ENCODE measurements at regions not wholly inside any gene's neighbourhood (a gene's known extent, or its start where the extent isn't known, plus 50 kb on each side); places are given as distances from the start of the nearest gene placed in this dataset.

DNA sequence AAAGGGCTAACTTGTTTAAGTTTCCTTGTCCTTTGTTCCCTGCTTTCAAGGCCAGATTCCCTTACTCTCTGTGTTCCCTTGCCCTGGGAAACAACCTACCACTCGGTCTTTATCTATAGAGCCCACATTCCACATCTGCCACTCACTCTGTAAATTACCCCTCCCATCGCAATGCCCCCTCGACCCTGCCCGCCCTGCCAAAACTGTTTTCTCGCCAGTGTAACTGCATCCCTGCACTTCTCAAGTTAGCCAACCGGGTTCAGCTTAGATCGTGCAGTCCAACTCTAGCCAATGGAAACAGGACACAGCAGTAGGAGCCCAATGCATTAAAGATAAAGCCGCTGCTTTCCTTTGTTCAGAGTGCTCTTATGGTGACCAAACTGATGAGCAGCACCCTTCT is 263.6 kb downstream of the TBL1XR1 start:
- DNase-seq (ENCODE audit: low read depth in 2 of 2): no peak

- no peak for DNase-seq (ENCODE audit: low read depth in 2 of 2)
Observed at GRCh38 chr3:176932433-176932832, 264.8 kb downstream of the TBL1XR1 start.

- DNase-seq (ENCODE audit: low read depth in 2 of 2): no peak
Observed at GRCh38 chr3:176931991-176932390, 265.3 kb downstream of the TBL1XR1 start.

DNA sequence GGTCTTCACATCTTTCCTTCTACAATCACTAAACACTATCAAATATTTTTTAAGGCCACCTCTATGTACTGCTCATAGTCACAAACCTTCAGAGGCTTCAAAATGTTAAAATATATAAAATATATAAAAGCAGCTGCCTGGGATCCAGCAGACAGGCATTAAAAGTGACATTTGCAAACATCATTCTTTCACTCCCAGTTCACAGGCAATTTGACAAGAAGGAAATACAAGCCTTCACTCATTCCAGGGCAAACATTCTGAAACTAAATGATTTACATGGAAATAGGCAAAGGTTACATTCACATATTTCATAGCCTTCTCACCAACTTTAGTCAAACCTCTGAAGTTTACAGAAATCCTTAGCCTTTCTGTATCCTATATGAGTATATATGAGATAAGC is 266.3 kb downstream of the TBL1XR1 start:
- no peak for DNase-seq (ENCODE audit: low read depth in 2 of 2)

- DNase-seq (ENCODE audit: low read depth in 2 of 2): no peak
Observed at GRCh38 chr3:176928582-176928931, 268.7 kb downstream of the TBL1XR1 start.

DNA sequence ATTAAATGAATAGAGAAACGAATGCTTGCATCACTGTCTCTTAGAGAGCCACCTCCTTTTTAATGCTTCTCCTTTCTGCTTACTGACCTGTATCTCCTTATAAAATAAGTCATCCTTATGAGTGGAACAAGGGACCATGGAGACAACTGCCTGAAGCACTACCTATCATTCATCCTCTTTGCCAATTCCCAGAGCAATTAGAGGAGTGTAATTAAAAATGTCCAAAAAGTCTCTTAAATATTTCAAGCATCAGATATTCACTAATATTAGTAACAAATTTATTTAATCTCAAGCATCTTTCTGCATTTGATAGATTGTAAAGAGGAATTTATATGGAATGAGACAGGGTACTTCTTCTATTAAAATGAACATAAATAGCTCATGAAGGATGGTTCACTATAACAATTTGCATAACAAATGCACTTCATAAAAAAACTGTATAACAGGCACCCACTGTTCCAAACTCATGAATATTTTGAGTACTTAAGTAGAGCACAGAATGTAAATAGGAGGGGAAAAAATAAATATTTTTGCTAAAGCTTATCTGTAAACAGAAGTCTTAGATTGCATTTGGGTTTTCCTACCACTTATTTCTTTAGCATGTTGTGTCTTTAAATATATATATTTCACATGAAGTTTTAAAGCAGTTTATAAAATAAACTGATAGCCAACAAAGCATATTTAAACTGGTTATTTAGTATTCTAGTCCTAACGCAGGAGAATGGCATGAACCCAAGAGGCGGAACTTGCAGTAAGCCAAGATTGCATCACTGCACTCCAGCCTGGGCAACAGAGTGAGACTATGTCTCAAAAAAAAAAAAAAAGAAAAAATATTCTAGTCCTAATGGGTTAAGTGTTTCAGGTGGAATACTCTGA is 269.3 kb downstream of the TBL1XR1 start:
- DNase-seq (ENCODE audit: low read depth in 2 of 2): no peak

DNA sequence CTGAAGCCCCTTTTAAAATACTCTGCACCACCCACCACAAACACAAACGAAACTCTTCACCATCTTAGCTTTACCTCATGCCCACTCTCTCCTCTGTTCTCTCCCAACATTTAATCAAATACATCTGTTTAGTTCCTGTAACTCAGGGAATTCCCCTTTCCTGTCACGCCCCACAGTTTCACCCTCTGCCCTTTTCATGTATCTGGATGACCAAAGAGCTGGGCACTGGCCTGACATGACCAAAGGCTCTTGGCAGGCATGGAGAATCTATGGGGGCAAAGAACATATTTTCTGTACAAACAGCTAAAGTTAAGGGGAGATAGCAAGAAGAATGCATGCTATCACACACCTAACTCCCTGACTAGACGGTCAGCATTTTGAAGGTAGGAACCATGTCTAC is 270.0 kb downstream of the TBL1XR1 start:
- DNase-seq (ENCODE audit: low read depth in 2 of 2): no peak

DNA sequence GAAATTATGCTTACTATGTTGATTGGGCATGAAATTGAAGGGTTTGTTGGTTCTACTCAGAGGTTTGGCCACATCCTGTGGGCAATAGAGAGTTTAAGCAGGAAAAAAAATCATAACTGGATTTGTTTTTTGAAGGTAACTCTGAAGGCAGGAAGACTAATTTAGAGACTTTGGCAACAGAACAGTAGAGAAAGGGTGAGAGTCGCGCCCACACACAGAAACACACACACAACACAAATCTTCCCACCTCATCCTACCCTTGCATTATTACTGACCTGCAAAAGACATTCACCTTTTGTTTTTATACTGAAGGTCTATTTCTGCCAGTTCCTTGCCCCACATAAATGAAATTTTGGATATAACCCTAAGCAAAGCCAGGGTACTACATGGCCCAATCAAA is 270.6 kb downstream of the TBL1XR1 start:
- no peak for DNase-seq (ENCODE audit: low read depth in 2 of 2)

GRCh38 chr3:176926034-176926433 is 271.2 kb downstream of the TBL1XR1 start:
- no peak for DNase-seq (ENCODE audit: low read depth in 2 of 2)

DNA sequence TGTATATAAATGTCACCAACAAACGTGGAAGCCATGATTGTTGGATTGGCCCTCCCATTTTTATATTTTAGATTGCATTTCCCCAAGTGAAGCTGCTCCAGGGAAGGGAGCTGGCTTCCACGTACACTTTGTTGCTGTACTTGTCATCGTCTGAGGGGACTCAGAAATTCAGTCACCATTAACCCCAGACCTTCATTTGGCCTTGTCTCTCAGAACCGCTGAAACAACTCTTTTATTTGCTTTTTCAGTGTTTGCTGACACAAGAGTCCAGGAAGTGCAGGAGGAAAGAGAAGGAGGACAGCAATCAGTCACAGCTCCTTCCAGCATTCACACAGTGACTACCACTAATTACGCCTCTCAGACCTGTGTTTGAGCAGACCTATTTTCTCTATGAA is 276.5 kb downstream of the TBL1XR1 start:
- no peak for DNase-seq (ENCODE audit: low read depth in 2 of 2)

GRCh38 chr3:176919836-176920765 is 277.2 kb downstream of the TBL1XR1 start:
- no peak for DNase-seq (ENCODE audit: low read depth in 2 of 2)

DNA sequence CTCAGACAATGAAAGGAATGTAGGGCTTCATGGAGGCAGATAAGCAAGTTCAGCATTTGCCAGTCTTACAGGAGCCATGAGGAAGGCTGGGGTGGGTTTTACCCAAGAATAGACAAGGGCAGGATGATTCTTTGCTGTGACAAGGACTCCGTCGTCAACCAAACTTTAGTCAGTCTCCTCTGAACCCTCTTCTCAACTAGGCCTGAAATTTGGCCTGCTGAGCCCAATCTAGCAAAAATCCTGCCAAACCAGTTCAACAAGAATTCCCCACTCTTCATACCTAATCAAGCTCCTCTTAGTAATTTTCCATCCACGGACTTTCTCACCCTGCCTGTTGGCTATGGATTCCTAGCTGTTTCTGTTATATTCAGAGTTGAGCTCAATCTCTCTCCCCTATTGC is 280.5 kb downstream of the TBL1XR1 start:
- no peak for DNase-seq (ENCODE audit: low read depth in 2 of 2)

DNA sequence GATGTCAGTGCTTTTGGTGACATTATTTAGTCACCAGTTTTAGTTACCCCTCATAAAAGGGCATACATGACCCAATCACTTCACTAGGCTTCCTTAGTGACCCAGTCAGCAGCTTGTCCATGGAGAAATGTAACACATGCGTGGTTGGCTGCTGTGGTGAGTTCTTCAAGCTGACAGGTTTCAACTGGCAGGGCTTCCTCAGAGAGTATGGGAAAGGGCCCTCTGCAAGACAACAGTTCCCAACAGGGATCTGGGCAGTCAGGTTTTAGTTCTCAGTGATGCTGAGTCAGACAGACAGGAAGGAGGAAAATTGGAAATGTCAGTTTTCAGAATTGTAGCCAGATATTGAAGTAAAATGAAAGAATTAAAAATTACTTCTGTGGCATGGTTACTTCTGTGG is 282.5 kb downstream of the TBL1XR1 start:
- no peak for DNase-seq (ENCODE audit: low read depth in 2 of 2)

DNA sequence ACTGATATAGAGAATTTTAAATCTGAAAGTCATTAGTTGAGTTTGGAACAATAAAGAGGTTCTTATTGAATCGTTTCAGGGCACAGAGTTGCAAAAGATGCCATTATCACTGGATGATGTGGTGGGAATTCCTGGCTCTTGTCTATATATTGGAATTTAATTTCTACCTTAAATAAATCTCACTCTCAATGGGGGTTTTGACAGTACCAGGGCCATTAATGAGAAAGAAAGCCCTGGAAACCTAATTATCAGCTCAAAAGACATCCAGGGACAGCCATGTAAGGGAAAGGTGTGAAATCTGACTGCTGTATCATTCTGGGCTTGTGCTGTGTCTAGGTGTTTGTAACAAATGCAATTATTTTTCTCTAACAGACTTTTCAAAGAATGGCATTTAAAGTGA is 285.7 kb downstream of the TBL1XR1 start:
- no peak for DNase-seq (ENCODE audit: low read depth in 2 of 2)

- no peak for DNase-seq (ENCODE audit: low read depth in 2 of 2)
Observed at GRCh38 chr3:176909044-176909443, 288.2 kb downstream of the TBL1XR1 start.

- no peak for DNase-seq (ENCODE audit: low read depth in 2 of 2)
Observed at GRCh38 chr3:176906046-176906905, 291.0 kb downstream of the TBL1XR1 start.

DNA sequence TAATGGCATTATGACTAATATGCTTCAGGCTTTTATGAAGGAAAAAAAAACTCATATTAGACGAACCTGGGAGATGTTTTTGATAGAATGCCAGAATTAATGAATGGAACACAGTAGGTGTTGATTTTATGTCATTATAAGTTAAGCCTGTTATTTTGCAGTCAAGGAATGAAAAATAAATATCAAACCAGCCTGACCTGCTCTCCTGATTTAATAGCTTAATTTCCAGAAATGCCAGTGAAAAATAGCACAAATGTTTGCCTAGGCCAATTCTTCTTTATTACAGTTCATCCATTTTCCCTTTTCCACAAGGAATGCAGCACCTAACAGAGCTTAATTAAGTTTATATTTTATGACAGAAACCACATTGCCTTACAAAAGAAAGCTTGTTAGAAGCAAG is 292.0 kb downstream of the TBL1XR1 start:
- no peak for DNase-seq (ENCODE audit: low read depth in 2 of 2)

DNA sequence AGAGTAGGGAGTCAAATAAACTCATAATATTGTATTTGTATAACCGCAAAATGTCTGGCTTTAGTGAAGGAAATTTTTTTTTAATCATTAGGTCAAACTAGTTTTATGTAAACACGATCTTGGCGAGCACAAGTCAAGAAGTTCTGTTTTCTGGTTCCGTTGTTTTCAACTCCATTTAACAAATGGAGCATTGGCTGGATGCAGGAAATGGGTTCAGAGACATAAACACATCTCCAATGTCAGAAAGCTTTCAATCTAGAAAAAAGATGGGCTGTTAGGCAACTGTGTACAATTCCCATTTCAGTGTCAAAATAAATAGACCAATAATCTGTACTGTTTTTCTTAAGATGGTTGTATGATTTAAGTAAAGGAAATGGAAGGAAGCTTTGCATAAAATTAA is 292.8 kb downstream of the TBL1XR1 start:
- no peak for DNase-seq (ENCODE audit: low read depth in 2 of 2)

DNA sequence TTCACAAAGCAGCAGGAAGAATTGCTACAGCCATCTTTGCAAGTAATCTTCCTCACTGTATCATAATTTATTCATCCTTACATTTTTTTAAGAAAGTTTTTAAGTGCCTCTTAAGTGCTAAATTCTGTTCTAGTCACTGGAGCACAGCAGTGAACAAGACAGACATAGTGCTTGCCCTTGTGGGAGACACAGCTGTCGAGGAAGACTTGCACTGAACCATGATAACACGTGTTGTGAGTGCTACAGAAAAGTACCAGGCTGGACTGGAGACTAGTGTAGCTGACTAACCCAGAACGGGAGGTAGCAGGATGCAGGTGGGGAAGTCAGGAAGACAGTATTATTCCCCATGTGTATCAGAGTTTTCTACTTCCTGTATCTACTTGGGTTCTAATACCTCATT is 300.6 kb downstream of the TBL1XR1 start:
- no peak for DNase-seq (ENCODE audit: low read depth in 2 of 2)

- DNase-seq (ENCODE audit: low read depth in 2 of 2): no peak
Observed at GRCh38 chr3:176896165-176896564, 301.1 kb downstream of the TBL1XR1 start.

DNA sequence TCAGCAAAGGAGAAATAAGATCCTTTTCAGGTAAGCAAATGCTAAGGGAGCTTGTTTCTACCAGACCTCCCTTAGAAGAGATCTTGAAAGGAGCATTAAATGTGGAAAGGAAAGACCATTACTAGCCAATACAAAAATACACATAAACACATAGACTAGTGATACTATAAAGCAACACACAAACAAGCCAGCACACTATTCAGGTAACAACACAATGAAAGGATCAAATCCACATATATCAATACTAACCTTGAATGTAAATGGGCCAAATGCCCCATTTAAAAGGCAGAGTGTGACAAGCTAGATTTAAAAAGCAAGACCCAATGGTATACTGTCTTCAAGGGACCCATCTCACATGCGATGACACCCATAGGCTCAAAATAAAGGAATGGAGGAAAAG is 317.6 kb downstream of the TBL1XR1 start:
- no peak for DNase-seq (ENCODE audit: low read depth in 2 of 2)

- DNase-seq (ENCODE audit: low read depth in 2 of 2): no peak
Observed at GRCh38 chr3:176873261-176873660, 324.0 kb downstream of the TBL1XR1 start.

Data from stimulated activated CD4-positive, alpha-beta T cell treated with anti-CD3 and anti-CD28 coated beads, Interleukin-12 subunit alpha, Interleukin-12 subunit beta, amount 100 ng/mL, for 24 hours (primary cell).